HL-60/S4 treated with phorbol 12-myristate 13-acetate at 8.2 ng/mL for 4 days and 3 days (cell line): ENCODE measurements at regions not wholly inside any gene's neighbourhood (a gene's known extent, or its start where the extent isn't known, plus 50 kb on each side); places are given as distances from the start of the nearest gene placed in this dataset.

Experiments used
- in situ Hi-C: fragments of 300-500 bp; cut with MboI; formaldehyde crosslinking; loops from 2 replicates; pipeline ENCODE4 v1.15.0; 2022; ENCODE audit warnings: low sequenced_read_pairs

DNA sequence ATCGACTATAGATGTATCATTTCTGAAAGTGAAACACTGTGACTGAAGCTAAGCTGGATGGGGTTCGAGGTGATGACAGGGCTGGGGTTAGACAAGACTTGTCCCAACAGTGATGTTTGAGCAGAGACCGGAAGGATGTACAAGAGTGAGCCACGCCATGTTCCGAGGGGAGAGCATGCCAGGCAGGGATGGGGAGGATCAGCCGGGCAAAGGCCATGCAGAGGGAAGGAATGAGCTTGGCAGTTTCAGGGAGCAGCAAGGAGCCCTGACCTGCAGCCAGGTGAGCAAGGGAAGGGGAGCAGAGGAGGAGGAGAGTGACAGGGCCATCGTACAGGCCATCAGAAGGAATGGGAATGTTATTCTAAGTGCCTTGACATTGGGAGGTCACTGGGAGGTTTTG is 114.9 kb upstream of the GPR26 start:
- in situ Hi-C loops: loop anchor here (10.0 kb wide), 1 partner anchor 416 kb away; the partner anchor contains the start of gene HMX3

DNA sequence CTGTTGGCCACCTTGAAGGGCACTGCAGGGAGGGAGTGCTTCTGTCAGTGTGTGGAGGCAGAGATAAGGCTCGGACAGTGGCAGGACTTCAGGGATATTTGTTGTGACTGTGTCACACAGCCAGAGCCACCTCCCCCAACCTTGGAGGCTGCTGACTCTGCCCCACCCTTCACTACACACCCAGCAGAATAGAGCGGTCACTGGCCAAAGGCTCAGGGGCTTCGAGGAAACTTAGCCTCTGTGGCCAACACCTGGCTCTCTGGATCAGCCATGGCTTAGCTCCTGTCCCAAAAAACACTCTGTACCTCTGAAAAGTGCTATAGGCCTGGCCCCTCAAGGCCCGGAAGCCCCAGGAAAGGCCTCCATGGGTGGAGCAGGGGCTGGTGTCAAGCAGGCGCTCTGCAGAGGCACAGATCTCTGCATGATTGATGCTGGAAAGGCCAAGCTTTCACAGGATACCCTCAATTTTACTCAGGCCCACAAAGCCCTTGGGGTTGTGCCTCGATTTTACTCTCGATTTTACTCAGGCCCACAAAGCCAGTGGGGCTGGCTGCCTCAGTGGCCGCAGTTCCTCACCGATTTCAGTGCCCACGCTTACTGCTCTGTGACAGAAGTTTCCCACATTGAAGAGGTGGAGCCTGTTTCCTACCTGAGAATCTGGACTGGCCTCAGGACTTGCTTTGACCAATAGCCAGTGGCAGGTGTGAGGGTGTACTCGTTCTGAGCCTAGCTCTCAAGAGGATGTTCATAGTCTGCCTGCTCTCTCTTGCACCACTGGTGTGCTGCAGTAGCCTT is 113.2 kb upstream of the GPR26 start:
- in situ Hi-C loops: loop anchor here (10.0 kb wide), 1 partner anchor 418 kb away; the partner anchor contains the start of gene HMX3

DNA sequence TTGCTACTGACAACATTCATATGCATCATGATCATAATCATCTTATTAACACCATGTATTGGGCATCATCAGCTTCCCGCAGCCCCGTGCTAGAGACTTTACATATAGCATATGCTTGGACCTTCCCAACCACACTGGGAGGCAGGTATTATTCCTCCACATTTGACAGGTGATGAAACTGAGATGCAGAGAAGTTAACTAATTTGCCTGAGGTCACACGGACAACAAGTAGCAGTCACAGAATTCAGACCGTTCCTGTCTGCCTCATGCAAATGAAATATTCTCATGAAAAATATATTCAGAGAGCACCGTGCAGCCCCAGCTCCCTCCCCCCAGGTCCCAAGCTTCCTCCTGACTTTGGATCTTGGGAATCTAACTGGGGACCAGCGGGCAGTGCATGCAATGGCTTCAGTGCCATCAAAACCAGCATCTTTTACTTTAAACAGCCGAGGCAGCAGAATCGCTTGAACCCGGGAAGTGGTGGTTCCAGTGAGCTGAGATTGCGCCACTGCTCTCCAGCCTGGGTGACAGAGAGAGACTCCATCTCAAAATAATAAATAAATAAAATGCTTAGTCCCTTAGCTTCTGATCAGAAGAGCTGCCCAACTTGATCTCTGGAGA is 112.2 kb upstream of the GPR26 start:
- in situ Hi-C loops: loop anchor here (10.0 kb wide), 1 partner anchor 419 kb away; the partner anchor contains the start of gene HMX3

DNA sequence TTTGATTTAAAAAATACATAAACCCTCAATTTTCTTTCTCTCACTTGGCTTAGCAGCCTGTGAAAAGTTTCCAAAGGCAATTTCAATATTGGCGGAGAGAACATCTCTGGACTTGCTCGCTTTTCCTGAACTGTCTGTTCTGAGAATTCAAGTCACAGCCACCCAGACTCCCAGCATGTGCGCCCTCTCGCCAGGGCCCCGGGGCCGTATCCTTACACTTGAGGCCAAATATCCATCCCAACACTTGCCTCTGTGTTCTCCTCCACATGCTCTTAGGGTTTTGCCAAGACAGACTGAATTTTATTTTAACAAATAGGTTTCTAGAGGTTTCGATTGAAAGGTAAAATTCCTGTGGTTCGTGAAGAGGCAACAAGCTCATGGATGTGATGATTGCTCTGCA is 111.5 kb upstream of the GPR26 start:
- in situ Hi-C loops: loop anchor here (10.0 kb wide), 1 partner anchor 420 kb away; the partner anchor contains the start of gene HMX3

DNA sequence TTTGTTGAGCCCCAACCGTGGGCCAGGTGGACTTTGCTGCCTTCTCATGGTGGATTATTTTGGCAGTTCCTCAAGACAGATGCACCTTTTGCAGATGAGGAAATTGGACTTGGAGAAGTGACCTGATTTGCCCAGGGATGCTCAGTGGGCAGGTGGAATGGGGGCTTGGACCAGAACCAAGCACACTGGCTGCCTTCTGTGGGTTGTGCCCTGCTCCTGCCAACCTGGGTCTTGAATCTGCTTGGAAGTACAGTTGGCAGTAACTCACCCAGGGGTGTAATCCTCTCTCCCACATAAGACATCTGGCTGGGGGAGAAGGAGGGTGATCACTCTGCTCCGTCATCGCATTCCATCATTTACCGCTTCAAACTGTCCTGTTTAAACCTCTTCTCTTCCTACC is 110.5 kb upstream of the GPR26 start:
- in situ Hi-C loops: loop anchor here (10.0 kb wide), 1 partner anchor 421 kb away; the partner anchor contains the start of gene HMX3

DNA sequence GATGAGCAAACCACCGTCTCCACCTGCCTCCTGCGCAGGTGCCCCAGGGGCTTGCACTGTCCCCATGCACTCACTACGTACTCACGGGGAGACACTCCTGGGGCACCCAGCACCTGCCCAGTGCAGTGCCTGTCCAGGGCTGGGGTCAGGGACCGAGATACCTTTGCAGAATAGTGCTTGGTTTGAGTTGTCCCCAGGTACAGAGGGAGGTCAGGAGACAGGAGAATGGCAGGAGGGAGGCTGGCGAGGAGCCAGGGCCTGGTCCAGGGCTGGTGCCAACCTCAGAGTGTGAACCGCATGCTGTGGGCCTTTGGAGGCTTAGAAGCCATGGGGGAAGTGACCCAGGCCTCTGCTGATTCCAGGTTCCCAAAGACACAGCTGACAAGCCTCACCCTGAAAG is 110.1 kb upstream of the GPR26 start:
- in situ Hi-C loops: loop anchor here (10.0 kb wide), 1 partner anchor 421 kb away; the partner anchor contains the start of gene HMX3

DNA sequence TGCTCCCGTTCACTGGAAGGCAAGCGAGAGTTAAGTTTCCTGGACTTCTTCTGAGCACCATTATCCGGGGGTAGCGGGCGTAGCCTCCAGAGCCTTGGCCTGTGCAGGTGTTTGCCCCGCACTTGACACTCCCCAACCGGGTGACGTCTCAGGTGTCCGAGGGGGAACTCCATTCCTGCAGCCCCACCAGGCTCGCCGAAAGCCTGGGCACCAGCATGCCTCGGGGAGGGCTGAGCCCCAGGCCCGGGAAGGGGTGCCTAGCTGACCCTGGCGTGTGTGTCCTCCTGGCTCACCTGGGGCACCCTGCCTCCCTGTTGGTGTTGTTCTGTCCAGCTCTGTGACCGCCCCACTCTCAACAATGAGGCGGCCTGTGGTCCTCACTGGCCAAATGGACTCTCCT is 109.4 kb upstream of the GPR26 start:
- in situ Hi-C loops: loop anchor here (10.0 kb wide), 1 partner anchor 422 kb away; the partner anchor contains the start of gene HMX3

DNA sequence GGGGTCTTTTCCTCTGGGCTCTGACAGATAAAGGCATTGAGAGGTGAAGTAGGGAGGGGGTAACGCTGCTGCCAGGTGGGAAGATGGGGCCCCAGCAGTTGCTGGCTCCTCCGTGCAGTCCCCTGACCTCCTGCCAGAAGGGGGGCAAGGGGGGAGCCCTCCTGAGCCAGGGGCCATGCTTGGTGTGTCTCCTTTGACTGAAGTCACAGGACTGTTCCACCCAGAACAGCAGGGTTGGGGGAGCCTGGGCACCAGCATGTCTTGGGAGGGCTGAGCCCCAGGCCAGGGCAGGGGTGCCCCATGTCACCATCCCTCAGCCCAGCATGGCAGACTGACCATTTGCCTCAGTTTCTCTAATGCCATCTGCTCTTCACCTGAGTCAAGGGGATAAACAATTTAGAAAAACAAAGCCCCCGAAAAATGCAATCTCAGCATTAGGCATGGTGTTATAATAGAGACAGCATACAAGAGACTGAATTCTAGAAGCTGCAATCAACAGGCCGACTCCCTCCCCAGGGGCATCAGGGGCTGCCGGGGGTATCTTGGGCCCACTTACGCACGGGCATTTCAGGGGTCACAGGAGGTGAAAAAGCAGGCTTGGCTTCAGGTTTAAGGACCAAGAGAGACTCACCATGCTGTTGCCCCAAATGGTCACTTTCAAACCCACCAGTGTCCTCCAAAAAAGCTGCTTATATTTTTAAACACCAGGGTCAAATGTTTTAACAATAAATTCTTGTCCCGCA is 108.6 kb upstream of the GPR26 start:
- in situ Hi-C loops: loop anchor here (10.0 kb wide), 1 partner anchor 423 kb away; the partner anchor contains the start of gene HMX3

DNA sequence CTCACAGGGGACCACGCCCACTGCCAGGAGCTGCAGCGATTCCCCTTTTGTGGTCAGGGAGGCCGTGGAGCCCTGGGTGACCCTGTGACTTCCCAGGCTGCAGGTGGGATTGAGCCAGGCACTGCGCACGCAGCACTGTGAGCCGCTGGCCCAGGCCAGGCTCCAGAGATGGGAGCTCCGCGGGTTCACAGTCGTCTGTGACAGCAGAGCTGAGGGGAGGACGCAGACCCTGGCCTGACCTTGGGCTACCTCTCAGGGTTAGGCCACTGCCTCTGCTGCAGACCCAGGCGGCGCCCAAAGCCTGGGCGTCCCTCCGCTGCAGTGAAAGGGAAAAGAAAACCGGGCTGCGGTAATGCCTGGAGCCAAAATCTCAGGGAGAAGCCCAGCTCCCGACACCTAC is 107.5 kb upstream of the GPR26 start:
- in situ Hi-C loops: loop anchor here (10.0 kb wide), 1 partner anchor 424 kb away; the partner anchor contains the start of gene HMX3

DNA sequence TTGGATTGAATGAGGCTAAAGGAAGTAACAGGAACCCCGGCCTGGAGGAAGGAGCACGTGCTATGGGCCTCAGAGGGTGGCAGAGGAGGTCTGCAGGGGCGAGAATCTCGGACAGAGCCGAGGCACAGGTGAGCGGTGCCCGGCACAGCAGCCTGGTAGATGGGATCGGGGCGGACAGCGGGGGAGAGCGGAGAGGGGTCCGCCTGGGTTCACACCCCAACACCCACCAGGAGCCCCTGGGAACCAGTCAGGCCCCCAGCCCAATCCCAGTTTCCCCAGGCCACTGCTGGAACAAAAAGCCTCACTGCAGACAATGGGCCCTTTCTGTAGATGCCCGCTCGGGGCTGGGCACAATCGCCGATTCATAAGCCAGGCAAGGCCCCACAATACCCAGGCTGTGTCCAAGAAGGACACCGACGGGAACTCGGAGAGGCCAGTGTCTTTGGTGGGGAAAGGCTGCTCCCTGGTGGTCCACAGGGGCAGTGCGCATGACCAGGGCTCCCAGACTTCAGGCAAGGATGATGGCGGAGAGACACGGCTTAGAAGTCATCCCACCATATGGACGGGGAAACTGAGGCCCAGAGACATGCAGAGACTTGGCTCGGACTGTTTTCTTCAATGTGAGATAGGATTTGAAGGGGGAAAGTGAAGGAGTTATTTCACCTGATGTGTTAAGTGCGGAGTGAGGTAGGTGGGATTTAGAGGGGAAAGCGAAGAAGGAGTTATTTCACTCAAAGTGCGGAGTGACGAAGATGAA is 106.9 kb upstream of the GPR26 start:
- in situ Hi-C loops: loop anchor here (10.0 kb wide), 1 partner anchor 424 kb away; the partner anchor contains the start of gene HMX3

DNA sequence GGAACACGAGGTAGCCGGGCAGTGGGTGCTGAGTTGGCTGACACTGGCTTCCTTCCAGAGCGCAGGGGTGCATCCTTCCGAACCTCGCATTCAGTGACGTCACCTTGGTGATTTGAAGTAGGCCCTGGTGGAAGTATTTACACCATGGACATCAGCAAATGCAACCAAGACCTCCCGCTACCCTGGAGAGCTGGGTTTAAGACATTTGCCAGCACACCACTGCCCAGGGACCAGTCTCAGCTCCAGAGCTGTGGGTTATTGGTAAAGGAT is 106.4 kb upstream of the GPR26 start:
- in situ Hi-C loops: loop anchor here (10.0 kb wide), 1 partner anchor 425 kb away; the partner anchor contains the start of gene HMX3

DNA sequence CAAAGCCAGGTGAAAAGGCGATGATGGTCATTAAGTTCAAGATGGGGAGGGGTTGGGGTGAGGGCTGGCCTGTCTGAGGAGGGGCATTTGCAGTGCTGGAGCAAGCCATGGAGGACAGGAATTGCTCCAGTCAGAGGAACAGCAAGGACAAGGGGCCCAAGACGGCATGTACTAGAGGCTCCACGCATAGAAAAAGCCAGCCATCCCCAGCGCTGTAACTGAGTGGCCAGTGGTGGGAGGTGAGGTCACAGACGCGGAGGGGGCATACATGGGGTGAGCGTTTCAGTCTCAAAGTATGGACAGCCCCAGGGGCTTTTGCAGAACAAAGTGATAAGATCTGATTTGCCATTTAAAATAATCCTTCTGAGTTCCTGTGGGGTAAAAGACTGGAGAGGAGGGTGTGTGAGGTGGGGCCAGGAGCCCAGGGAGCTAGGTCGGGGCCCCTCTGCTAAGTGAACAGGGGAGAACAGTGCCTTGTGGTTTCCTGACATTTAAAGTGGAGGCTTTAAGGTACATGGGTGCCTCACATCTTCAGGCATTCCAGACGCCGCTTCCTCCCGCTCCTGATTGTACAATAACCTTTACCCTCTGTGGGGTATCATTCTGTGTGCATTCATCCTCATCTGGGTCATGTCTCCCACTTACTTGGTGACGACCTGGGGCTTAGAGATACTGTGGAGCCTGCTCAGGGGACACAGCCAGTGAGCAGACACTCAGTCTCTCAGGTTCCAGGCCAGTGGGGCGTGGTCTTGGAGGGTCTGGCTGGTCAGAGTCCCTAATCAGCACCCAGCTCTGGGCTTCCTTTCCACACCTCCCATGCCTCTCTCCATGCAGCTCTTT is 105.6 kb upstream of the GPR26 start:
- in situ Hi-C loops: no loop called here

DNA sequence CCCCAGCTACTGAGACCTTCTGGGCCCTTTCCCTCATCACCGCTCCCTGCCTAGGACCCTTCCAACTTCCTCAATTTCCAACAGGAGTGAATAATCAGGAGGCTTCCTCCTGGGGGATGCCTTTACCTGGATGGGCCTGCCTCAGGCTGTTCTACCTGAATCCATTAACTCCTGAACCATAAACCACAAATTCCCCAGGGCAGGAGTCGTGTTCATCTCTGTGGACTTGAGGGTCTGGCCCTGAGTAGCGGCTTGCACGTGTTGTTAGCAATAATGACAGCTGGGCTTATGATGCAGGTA is 105.1 kb upstream of the GPR26 start:
- in situ Hi-C loops: no loop called here

DNA sequence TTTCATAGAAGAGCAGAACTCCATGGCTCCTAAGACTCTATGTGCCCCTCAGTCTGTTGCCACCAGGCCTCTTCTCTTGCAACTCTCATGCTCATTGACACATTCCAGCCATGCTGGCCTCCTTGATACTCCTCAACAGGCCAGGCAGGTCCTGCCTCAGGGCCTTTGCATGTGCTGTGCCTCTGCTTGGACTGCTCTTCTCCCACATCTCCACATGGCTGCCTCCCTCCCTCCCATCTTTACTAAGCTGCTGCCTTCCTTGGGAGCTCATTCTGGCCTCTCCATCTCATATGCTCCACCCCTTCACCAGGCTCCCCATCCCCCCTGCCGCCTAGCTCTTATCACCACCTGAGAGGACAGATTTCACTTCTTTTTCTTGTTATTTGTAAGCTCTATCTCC is 103.8 kb upstream of the GPR26 start:
- in situ Hi-C loops: no loop called here

DNA sequence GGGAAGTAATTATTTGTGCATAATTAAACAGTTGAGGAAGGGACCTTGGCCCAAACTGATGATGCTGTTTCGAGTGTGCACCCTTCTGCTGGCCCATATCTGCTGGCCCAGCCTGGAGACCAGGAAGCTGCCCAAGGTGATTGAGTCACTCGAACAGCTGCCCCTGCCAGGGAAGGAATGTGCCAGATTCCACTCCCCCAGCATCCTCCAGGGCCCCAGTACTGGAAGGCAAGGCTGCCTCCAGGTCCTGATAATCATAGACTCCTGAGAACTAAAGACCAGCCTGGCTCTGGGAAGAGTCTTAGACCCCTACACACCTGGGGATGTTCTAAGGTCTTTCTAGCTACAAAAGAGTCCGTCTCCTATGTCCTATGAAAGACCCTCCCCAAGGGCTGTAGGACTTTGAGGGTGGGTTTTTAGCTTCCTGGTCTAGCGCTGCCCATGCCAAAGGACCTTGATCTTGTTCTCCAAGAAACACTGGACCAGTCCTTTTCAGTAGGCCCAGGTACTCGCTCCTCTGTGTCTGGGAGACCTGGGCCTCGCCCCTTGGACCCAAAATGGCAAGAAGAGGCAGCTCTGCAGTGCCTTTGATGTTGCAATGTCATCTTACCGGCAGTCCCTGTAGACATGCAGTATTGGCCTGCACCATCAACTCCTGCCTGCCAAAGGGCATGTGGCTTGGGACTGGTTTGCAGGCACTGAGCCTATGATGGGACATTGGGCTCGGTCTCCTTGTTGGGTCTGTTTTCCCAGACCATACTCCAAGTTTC is 103.2 kb upstream of the GPR26 start:
- in situ Hi-C loops: no loop called here

DNA sequence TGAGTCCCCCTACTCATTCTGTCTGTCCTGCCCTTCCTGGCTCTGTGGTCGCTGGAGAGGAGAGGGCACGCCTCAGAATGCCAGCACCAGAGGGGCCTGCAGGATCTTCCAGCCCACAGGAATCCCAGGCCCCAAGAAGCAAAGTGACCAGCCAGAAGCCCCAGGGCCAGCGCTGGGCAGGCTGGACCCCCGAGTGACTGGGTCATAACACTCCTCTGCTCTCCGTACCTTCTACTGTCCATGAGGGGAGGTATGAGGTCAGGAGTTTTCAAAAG is 102.6 kb upstream of the GPR26 start:
- in situ Hi-C loops: no loop called here

DNA sequence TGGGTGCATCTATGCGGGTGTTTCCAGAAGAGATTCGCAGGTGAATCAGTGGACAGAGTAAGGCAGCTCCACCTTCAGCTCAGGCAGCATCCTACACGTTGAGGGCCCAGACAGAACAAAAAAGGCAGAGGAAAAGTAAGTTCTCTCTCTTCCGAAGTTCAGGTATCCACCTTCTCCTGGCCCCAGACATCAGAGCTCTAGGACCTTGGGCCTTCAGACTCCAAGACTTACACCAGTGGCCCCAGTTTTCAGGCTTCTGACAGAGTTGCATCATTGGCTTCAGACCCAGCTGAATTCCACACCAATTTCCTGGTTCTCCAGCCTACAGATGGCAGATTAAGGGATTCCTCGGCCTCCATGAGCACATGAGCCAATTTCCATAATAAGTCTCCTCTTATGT is 102.2 kb upstream of the GPR26 start:
- in situ Hi-C loops: no loop called here

DNA sequence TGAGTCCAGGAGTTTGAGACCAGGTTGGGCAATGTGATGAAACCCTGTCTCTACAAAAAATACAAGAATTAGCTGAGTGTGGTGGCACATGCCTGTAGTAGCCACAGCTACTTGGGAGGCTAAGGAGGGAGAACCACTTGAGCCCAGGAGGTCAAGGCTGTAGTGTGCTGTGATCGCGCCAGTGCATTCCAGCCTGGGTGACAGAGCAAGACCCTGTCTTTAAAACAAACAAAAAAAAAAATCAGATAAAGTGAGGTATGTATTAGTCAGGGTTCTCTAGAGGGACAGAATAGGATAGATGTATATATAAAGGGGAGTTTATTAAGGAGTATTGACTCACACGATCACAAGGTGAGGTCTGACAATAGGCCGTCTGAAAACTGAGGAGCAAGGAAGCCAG is 101.5 kb upstream of the GPR26 start:
- in situ Hi-C loops: no loop called here
